CD4-positive, alpha-beta T cell (primary cell): ENCODE measurements at regions not wholly inside any gene's neighbourhood (a gene's known extent, or its start where the extent isn't known, plus 50 kb on each side); places are given as distances from the start of the nearest gene placed in this dataset.

ENCODE experiments used
- ATAC-seq: fragments of 200-7000 bp; cut with Tn5 transposase; one replicate; pipeline ENCODE4 v1.10.0; 2022; ENCODE audit warnings: mild to moderate bottlenecking; ENCODE audit not compliant: poor library complexity
- CTCF ChIA-PET: fragments of 350-600 bp; sonication (Branson Sonifier 250); formaldehyde crosslinking; loops from one replicate; lab custom pipeline; 2021; ENCODE audit warnings: antibody characterized with exemption, inconsistent platforms; lab: Charles Lee
- POLR2A ChIA-PET: fragments of 350-600 bp; sonication (Branson Sonifier 250); formaldehyde crosslinking; loops from one replicate; lab custom pipeline; 2021; ENCODE audit warnings: antibody characterized with exemption, inconsistent platforms; lab: Charles Lee
- DNase-seq, 14 experiments: peaks; one replicate each; pipeline ENCODE4 v3.0.0-alpha.2; 2013 to 2020; ENCODE audit warnings: mixed read lengths in 2 of 14
- H3K27ac ChIP-seq, 2 donors: one replicate each; pipeline versions ENCODE4 v1.5.1 to v1.7.0; 2013; ENCODE audit warnings: low read length in 2 of 2, low read depth in 1 of 2, mild to moderate bottlenecking in 1 of 2
- H3K27me3 ChIP-seq, 2 experiments: 1 replicate in 1 of 2; 2 replicates in 1 of 2; pipeline versions ENCODE4 v1.6.1 to v1.7.0; 2013; ENCODE audit warnings: low read length in 2 of 2, control low read depth in 1 of 2, mild to moderate bottlenecking in 1 of 2, moderate library complexity in 1 of 2; ENCODE audit not compliant: insufficient read depth in 2 of 2, control insufficient read depth in 1 of 2
- H3K36me3 ChIP-seq: one replicate; pipeline ENCODE4 v1.6.1; 2013; ENCODE audit warnings: low read length, control low read depth; ENCODE audit not compliant: insufficient read depth
- H3K4me1 ChIP-seq: one replicate; pipeline ENCODE4 v1.6.1; 2013; ENCODE audit warnings: low read length, control low read depth; ENCODE audit not compliant: insufficient read depth
- H3K4me3 ChIP-seq: one replicate; pipeline ENCODE4 v1.5.1; 2013; ENCODE audit warnings: mild to moderate bottlenecking, low read length, moderate library complexity
- H3K9me3 ChIP-seq, 2 experiments: 1 replicate in 1 of 2; 2 replicates in 1 of 2; pipeline versions ENCODE4 v1.6.1 to v1.7.0; 2013; ENCODE audit warnings: low read length in 2 of 2, mild to moderate bottlenecking in 2 of 2, control low read depth in 1 of 2, moderate library complexity in 1 of 2; ENCODE audit not compliant: control insufficient read depth in 1 of 2, insufficient read depth in 1 of 2
- H3K27ac Mint-ChIP-seq: one replicate; pipeline ENCODE4 v1.8.0; 2020; ENCODE audit warnings: mixed read lengths
- H3K27me3 Mint-ChIP-seq: one replicate; pipeline ENCODE4 v1.8.0; 2021; ENCODE audit warnings: mixed read lengths
- H3K36me3 Mint-ChIP-seq: one replicate; pipeline ENCODE4 v1.8.0; 2021; ENCODE audit warnings: low read depth, mixed read lengths
- H3K4me1 Mint-ChIP-seq: one replicate; pipeline ENCODE4 v1.8.0; 2021; ENCODE audit warnings: low read depth, mixed read lengths
- H3K4me3 Mint-ChIP-seq: one replicate; pipeline ENCODE4 v1.8.0; 2020; ENCODE audit warnings: mild to moderate bottlenecking, mixed read lengths
- H3K9me3 Mint-ChIP-seq: one replicate; pipeline ENCODE4 v1.8.0; 2020; ENCODE audit warnings: mixed read lengths
- intact Hi-C, 2 experiments: fragments of 100-400 bp; cut with DNase I in 1 of 2; cut with micrococcal nuclease in 1 of 2; formaldehyde crosslinking; loops; one replicate each; pipeline versions ENCODE4 v1.15.1 to v1.9.0; 2023 to 2025; cut with DNase I, micrococcal nuclease
- TF ChIP-seq, protein P1 (sequence below): fragments of 200-600 bp; IDR thresholded peaks from one replicate; pipeline ENCODE4 v1.8.0; 2022; ENCODE audit warnings: antibody characterized with exemption, mild to moderate bottlenecking

DNA sequence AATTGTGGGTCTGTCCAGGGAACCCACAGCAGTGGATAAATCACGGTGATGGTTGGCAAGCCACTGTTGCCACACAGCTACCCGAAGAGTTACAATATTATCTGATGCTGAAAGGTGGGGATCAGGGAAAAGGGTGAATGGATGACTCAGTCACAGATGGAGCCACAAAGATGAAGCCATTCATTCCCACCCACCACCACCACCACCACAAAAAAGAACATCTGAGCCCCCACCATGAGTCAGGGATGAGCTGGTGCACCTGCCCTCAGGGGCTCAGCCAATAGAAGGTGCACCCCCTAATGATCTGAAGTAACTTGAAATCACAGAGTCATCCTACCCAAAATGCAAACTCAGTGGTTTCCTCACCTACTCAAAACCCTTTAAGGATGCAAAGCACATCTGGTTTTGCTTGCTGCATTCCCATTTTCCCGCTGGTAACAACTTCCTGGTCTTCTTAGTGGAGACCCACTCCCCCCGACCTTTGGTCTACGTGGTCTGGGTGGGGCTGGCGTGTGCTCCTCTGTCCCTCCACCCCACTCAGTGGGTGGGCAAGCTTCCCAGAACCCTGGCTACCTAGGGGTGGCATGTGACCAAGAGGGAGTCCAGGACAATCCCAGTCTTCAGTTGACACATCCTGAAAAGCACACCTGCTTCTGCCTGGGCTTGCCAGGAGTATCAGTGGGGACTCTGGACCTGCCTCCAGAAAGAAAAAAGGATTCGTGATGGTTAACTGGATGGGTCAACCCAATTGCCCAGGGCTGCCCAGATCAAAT is 125.5 kb downstream of the ANKRD60 start:
- Histone ChIP-seq H3K4me1 (no peaks in the 10 kb centered on the region), H3K36me3 (no peaks in the 10 kb centered on the region), H3K9me3 (no peaks in the 10 kb centered on the region), H3K4me3 (no peak overlapping the region), H3K27me3 (peaks cover 0 to 8% of the 10 kb centered on the region in 2 experiments), H3K27ac (no peak overlapping the region)
- ATAC-seq, result no peak
- POLR2A ChIA-PET, result no interaction called here
- TF ChIP-seq, protein P1, sequence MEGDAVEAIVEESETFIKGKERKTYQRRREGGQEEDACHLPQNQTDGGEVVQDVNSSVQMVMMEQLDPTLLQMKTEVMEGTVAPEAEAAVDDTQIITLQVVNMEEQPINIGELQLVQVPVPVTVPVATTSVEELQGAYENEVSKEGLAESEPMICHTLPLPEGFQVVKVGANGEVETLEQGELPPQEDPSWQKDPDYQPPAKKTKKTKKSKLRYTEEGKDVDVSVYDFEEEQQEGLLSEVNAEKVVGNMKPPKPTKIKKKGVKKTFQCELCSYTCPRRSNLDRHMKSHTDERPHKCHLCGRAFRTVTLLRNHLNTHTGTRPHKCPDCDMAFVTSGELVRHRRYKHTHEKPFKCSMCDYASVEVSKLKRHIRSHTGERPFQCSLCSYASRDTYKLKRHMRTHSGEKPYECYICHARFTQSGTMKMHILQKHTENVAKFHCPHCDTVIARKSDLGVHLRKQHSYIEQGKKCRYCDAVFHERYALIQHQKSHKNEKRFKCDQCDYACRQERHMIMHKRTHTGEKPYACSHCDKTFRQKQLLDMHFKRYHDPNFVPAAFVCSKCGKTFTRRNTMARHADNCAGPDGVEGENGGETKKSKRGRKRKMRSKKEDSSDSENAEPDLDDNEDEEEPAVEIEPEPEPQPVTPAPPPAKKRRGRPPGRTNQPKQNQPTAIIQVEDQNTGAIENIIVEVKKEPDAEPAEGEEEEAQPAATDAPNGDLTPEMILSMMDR, result no peak
- no peaks in the 10 kb centered on the region for H3K4me1 Mint-ChIP-seq
- H3K27ac Mint-ChIP-seq, result no peak overlapping the region
- no peak for DNase-seq
- CTCF ChIA-PET, result no interaction called here
- no peak overlapping the region for H3K4me3 Mint-ChIP-seq
- H3K27me3 Mint-ChIP-seq, result peaks cover 43% of the 10 kb centered on the region
- no peaks in the 10 kb centered on the region for H3K36me3 Mint-ChIP-seq
- no peaks in the 10 kb centered on the region for H3K9me3 Mint-ChIP-seq
- intact Hi-C loops, result no loop called here

DNA sequence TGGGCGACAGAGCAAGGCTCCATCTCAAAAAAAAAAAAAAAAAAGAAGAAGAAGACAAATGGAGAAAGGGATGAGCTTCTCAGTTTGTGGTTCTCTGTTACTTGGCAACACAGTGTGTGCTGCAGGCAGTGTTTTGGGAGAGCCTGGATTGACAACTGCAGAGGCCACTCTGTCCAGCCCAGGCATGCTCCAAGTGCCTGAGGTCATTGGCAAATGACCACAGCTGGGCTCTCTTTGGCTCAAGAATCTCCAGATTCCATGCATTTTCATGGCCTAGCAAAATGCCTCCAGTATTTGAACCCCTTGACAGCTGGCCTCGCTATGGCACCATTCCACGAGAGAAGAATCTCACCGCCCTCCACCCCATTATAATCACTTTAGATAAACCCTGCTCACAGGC is 126.2 kb downstream of the ANKRD60 start:
- Mint-ChIP-seq H3K27ac (no peak overlapping the region), H3K27me3 (peaks cover 36% of the 10 kb centered on the region), H3K9me3 (no peaks in the 10 kb centered on the region), H3K36me3 (no peaks in the 10 kb centered on the region), H3K4me3 (no peak overlapping the region), H3K4me1 (no peaks in the 10 kb centered on the region)
- Histone ChIP-seq H3K36me3 (no peaks in the 10 kb centered on the region), H3K9me3 (no peaks in the 10 kb centered on the region), H3K27me3 (peaks cover 0 to 3% of the 10 kb centered on the region in 2 experiments), H3K4me1 (no peaks in the 10 kb centered on the region), H3K27ac (no peak overlapping the region), H3K4me3 (no peak overlapping the region)
- DNase-seq, result no peak
- ChIA-PET CTCF (no interaction called here), POLR2A (no interaction called here)
- intact Hi-C loops, result no loop called here
- ATAC-seq, result no peak
- TF ChIP-seq, protein P1, result no peak

DNA sequence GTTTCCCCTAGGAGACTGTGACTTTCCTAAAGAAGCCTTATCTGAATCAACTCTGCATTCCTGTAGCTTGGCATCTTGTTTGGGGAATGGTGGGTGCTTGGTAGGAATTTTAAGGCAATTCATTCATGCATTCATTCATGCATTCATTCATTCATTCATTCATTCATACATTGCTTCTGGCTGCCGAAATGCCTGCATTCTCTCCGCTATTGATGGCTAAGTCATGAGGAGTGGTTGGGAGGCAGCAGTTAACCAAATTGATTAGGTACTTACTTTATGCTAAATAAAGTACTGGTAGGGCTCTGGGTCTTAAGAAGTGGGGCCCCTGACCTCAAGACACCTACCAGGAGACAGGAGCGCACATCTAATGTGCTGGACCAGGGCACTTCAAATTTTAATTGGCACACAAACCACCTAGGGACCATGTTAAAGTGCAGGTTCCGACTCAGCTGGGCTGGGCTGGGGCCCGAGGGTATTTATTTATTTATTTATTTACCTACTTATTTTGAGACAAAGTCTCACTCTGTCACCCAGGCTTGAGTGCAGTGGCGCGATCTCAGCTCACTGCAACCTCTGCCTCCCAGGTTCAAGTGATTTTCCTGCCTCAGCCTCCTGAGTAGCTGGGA is 127.6 kb downstream of the ANKRD60 start:
- DNase-seq (no peak), ATAC-seq (no peak)
- Histone ChIP-seq H3K36me3 (no peaks in the 10 kb centered on the region), H3K4me1 (no peaks in the 10 kb centered on the region), H3K27ac (no peak overlapping the region), H3K4me3 (no peak overlapping the region), H3K9me3 (no peaks in the 10 kb centered on the region), H3K27me3 (no peaks in the 10 kb centered on the region)
- Mint-ChIP-seq H3K4me1 (no peaks in the 10 kb centered on the region), H3K36me3 (no peaks in the 10 kb centered on the region), H3K9me3 (no peaks in the 10 kb centered on the region), H3K27ac (no peak overlapping the region), H3K4me3 (no peak overlapping the region), H3K27me3 (peaks cover 24% of the 10 kb centered on the region)
- TF ChIP-seq, protein P1, result no peak
- ChIA-PET POLR2A (no interaction called here), CTCF (no interaction called here)
- intact Hi-C loops, result no loop called here
